HG03103 (cell line): ENCODE measurements at regions not wholly inside any gene's neighbourhood (a gene's known extent, or its start where the extent isn't known, plus 50 kb on each side); places are given as distances from the start of the nearest gene placed in this dataset.

Experiments
- ATAC-seq: cut with Tn5 transposase; IDR thresholded peaks from one replicate; pipeline ENCODE4 v1.9.1; 2021; ENCODE audit warnings: low read depth; ENCODE audit not compliant: unreplicated experiment

DNA sequence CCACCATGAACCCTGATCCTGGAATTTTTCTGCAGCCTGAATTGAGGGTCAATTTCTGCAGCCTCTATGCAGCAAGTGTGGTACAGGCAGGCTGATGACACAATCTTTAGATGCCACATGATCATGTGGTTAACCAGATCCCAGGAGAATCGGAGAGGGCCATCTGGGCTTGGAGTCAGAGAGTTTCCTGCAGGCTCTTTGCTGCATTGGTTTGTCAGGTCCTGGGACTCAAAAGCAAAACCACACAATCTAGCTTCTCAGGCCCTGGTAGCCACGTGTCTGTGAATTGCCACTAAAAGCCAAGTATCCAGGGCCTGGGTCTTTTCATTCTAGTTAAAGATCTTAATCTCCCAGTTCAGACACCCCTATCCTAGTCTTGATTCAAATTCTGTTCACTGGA lies 464.5 kb downstream of the BCOR start:
- no peak for ATAC-seq

DNA sequence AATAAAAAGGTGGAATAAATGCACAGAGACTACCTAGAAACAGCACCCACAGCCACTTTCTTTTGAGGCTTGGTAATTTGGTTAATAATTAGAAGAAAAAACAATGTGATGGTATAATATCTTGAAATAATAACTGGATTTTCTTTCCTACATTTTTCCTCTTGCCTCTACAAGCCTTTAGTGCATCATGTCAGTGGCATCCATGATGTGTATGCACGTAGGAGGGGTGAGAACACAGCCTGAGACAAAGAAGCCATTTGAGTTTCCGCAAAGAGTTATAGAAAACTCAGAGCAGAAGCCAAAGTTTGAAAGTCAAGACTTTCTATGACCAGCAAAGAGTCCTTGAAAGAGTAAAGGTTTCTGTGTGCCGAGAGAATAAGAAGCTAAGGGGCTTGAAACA lies 461.3 kb downstream of the BCOR start:
- ATAC-seq = no peak

DNA sequence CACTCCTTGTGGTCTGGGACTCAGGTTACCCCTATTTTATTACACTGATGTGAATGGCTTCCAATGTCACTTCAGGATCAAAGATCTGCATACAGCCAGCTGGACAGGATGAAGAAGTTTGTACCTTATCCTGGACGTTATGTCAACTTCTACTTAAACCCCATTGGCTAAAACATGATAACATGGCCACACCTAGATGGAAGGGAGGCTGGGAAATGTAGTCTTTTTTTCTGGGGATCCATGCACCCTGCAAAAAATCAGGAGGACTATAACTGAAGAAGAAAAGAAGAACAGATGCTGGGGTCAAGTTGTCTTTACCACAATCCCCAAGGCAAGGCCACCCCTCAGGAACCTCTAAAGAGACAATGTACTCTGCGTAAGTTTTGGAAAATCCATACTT lies 459.2 kb downstream of the BCOR start:
- no peak for ATAC-seq

DNA sequence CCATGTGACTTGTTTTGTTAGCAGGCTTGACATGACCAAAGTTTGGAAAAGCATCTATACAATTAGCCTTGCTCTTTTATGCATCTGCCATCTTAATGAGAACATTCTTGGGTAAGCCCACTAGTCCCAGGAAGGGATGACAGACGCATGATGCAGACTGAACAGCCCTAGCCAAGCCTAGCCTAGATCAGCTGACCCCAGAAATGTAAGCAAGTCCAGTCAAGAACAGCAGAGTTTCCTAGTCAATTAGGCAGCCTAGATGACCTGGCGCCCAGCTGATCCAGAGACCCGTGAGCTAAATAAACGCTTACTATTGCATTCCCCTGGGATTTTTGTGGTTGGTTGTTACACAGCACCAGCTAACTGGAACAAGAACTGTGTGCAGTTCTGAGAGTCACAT lies 457.9 kb downstream of the BCOR start:
- no peak for ATAC-seq

DNA sequence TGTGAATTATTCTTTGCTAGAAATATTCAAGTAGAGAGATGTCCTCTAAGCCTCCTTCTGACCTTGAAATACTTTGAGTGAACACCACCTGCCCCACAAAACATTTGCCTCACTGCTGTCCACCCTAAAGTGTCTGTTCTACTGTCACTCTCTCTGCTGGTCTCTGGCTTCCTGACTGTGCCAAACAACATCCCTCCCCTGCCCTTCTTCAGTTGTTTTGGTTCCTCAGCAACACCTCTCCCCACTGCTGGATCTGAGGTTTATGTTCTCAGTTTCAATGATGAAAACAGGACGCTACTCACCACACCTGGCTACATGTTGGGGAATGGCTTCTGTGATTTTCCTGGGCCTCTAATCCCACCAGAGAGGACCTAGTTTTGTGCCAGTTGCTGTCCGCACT lies 456.9 kb downstream of the BCOR start:
- ATAC-seq = no peak

DNA sequence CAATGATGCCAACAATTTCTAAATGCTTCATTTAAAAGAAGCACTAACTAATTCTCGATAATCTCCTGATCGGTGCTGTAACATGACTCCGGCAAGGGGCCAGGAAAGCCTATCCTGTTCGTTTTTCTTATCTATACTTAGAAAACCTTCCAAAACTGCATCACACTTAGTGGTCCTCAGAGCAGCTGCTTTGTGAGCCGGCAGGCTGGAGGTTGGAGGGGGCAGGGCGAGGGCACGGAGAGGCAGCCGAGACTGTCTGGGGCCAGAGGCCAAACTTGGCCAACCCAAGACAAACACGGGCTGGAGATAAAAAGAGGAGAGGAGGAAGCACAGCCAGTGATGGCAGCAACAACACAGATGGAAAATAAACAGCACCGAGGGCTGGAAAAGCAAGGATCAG lies 455.7 kb downstream of the BCOR start:
- ATAC-seq = no peak

GRCh38 chrX:39643550-39643949 lies 454.2 kb downstream of the BCOR start:
- ATAC-seq = no peak

DNA sequence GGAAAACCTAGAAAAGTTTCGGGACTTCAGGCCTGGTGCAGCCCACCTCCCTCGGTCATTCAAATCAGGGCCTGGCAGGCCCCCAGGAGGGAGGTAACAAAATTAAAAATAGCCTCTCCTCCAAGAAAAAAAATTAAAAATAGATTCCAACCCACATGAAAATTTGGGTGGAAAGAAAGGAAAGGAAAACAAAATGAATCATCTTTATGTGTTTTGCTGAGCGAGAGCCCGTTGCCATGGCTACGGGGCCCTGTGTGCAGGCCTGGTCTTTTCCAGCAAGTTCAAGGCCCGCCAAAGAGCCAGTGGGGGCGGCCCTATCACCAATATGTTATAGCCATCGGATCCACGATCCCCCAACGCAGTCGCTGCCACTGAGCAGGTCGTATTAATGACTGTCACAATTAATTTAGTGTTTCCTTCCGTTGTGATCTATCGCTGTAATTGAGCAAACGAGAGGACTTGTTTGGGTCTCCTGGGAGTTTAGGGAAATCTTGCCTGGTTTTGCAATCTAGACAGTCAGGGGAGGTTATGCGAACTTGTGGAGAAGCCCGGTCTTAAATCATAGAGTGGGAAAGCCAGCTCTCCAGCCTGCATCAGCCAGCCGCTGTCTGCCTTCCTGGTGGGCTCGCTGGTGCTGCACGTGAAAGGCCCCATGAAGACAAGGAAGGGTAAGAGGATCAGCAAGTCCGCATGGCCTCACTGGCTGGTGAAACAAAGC lies 452.4 kb downstream of the BCOR start:
- ATAC-seq = no peak

GRCh38 chrX:39648548-39649254 lies 449.1 kb downstream of the BCOR start:
- no peak for ATAC-seq

DNA sequence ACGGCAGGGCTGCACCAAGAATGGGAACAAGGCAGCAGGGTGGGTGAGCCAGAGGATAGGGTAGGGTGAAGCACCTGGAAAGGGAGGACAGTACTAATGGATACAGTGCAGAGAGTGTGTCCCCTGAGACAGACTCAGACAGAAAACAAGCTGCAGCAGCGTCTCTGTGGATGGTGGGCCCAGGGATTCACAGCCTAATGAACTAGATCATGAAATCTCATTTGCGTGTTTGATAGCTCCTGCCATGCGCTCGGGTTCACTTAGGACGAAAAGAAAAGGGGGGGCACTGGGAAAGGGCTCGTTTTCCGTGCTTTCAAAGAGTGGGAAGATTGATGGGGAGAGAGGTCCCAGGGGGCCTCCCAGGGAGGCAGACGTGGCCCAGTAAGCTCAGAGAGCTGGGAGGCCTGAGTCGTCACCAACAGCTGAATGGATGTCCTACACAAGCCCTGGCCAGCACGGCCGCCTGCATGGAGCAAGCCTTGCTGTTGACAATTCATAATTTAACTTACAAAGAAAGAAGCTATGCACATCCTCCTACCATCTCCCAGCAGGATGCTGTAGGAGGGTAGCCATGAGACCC lies 446.9 kb downstream of the BCOR start:
- ATAC-seq = no peak

DNA sequence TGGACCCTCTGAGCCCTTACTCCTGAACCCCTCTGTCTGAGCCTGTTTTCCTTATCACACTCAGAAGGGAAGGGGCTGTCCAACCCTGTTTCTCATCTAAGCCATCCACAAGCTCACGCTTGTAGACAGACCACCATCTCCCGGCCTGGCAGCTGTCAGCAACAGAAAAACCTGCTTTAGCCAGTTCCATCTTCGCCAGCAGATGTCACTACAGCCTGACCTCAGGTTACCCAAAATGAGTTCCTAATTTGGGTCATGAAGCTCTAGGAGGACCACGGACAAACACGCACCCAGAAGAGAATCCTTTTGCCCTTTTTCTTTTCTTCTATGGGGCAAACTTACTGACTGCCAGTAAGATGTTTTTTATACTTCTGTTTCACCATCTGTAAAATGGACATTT lies 445.4 kb downstream of the BCOR start:
- no peak for ATAC-seq

GRCh38 chrX:39653691-39654090 lies 444.1 kb downstream of the BCOR start:
- ATAC-seq = no peak

DNA sequence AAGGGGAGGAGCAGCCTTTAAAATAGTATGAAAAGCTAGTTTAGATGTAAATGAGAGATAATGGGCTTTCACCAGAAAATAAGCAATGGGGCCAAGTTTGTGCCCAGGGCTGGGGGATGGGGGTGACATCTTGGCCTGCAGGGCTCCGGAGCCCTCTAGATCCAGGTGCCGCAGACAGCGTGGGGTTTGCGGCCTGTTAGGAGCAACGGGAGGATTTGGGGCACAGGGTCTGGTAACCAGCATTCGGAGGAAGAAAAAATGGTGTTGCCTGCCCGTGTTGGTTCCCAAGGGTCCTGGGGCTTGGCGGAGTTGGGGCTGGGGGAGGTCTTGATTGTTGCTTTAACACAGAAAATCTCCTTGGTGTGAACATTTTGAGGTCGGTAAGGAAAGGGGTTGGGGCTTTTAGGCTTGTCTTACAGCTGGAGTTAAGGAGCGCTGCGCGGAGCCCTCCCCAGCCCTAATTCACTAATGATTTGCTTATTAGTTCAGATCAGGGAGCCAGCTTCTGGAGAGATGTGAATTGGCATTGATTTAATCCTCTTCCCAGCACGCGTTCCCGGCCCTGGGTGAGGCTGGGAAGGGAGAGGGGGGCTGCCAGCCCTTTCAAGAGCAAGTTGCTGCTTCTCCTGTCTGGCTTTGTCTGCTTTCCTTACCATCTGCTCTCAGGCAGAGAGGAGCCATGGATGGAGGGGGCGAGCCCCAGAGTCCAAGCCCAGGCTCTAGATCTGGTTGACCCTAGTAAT lies 443.4 kb downstream of the BCOR start:
- no peak for ATAC-seq

DNA sequence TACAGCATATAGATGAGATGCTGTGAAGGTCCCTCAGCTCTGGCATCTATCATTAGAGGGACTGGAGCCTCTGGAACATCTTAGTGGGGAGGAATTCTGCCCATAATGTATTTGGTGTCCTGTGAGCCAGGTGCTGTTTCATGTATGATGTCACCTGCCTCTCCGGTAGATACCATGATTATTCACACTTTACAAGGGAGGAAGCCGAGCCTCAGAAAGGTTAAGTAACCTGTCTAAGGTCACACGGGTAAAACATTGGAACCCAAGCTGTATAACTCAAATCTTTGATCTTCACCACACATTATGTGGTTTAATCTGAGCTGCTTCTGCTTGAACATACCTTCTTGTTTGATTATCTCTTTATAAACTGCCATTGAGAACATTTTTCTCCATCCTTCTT lies 442.8 kb downstream of the BCOR start:
- ATAC-seq = no peak

GRCh38 chrX:39661116-39661907 lies 436.4 kb downstream of the BCOR start:
- no peak for ATAC-seq

DNA sequence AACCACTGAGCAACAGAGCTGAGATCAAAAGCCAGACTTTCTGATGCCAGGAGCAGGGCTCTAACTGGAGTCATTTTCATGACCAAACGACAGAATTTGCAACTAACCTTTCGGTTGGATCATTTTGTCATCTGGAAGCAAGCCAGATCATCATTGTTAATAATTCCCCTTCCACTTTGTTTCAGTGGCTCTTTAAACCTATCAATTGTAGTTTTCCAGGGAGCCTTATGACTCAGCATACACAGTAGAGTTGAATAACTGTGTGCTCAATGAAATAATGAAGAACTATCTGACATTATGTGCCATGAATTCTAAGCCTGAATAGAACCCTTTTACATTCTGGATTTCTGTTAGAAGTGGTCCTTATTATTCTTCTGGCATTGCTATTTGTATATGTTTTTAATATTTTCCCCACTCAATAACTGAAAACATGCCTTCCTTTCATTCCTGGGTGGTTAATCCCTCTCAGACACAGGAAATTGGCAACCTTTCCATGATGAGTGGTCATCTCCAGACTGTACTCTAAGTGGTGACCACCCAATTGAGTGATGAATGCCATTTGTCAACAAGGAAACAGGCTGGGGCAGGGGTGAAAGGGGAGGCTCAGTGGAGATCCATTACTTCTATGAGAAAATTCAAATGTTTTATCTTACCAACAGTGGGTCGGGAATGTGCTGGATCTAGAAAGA lies 431.8 kb downstream of the BCOR start:
- no peak for ATAC-seq

DNA sequence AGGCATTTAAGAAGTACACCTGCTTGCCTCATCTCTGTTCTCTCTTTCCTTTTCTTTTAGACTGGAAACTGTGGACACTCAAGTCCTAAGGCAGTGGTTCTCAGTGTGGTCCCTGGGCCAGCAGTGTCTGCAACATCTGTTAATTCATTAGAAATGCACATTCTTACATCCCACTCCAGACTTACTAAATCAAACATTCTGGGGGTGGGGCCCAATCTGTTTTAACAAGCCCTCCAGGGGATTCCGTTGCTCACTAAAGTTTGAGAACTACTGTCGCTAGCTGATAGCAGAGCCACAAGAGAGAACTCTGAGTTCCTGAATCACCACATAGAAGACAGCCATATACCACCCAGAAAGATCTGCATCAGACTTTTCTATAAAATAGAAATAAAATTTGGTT lies 430.6 kb downstream of the BCOR start:
- no peak for ATAC-seq

DNA sequence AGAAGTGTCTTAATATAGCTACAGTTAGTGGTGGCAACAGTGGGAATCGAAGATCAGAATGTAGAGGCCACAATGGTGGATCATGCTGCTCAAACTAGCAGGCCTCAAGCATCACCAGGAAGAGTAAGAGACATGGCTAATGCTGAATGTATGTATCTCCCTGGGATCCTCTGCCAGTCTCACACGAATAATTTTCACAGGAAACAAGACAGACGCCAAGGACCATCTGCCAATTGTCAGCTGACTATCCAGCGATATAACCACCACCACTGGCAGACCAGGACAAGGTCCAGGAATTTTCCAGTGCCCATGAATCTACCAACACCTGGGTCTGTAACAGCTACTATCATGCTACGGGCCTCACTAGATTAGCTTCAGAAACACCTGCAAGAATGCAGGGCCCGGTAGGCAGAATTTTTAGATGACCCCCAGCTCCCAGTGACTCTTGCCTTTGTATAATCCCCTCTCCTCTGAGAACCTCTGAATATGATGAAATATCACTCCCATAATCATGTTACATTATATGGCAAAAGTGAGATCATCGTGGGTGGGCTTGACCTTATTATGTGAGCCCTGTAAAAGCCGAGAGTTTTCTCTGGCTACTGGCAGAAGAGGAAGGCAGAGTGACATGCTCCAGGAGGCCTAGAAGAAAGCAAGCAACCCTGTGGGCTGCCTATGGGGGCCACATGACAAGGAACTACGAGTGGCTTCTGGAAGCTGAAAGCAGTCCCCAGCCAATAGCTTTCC lies 429.8 kb downstream of the BCOR start:
- ATAC-seq = no peak

- no peak for ATAC-seq
Measured at GRCh38 chrX:39669668-39670067, 428.1 kb downstream of the BCOR start.
